ENCODE measurements at regions not wholly inside any gene's neighbourhood (a gene's known extent, or its start where the extent isn't known, plus 50 kb on each side); places are given as distances from the start of the nearest gene placed in this dataset.

GRCh38 chr11:112828421-112828820 is 132.8 kb upstream of the NCAM1 start:
- intact Hi-C loops (cut with DNase I): no loop called here
- H3K9ac ChIP-seq (ENCODE audit: low read depth in 2 of 2, low read length in 2 of 2): no peak overlapping the region

DNA sequence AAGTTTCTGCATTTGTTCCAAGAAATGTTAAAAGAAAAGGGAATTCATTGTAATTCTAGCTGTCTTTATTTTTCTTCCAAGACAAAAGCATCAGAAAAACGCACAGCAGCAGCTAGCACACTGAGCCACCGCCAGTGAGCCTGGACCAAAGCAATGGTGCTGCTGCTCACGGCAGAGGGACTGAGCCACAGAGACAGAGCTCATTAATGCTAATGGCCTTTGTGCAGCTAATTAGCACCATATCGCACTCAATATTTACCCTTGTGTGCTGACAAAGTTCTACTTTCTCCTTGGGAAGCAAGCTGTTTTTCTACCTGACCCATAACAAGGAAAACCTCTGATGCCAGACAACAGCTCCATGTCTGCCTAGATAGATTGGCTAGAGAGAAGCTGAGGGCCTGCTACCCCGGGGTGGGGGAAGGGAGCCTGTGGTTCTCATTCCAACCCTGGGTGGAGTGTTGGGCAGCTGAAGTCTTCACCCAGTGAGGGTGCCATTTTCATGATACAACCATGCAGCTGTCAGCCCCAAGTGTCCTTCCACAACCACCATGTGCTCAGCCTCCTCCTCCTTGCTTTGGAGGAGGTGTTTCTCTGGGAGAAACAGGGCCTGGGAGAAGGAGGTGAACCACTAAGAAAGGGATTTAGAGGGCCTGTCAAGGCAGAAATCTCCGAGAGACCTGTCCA is 131.1 kb upstream of the NCAM1 start:
- DNase-seq: no peak
- H3K4me3 ChIP-seq: no peak overlapping the region
- no peak overlapping the region for H3K27ac ChIP-seq
- intact Hi-C loops (cut with DNase I): no loop called here
- TF ChIP-seq CTCF (IDR thresholded peaks at IDR 0.05): no peak
- no peaks in the 10 kb centered on the region for H3K9me3 ChIP-seq
- H3K4me1 ChIP-seq: no peaks in the 10 kb centered on the region
- H3K36me3 ChIP-seq: no peaks in the 10 kb centered on the region
- H3K9ac ChIP-seq (ENCODE audit: low read depth in 2 of 2, low read length in 2 of 2): no peak overlapping the region
- H3K27me3 ChIP-seq: no peaks in the 10 kb centered on the region

More at GRCh38 chr11:112828421-112828820, 132.8 kb upstream of the NCAM1 start:
- Histone ChIP-seq H3K27me3 (no peaks in the 10 kb centered on the region), H3K9me3 (no peaks in the 10 kb centered on the region), H3K4me1 (no peaks in the 10 kb centered on the region), H3K27ac (no peak overlapping the region), H3K36me3 (no peaks in the 10 kb centered on the region), H3K4me3 (no peak overlapping the region)
- no peak for DNase-seq
- TF ChIP-seq CTCF (IDR thresholded peaks at IDR 0.05): no peak

GRCh38 chr11:112831041-112831440 is 130.2 kb upstream of the NCAM1 start:
- intact Hi-C loops (cut with DNase I): no loop called here
- H3K9me3 ChIP-seq: no peaks in the 10 kb centered on the region

GRCh38 chr11:112831969-112832766 is 129.1 kb upstream of the NCAM1 start:
- no peak for TF ChIP-seq CTCF (IDR thresholded peaks at IDR 0.05)
- Histone ChIP-seq H3K9ac (ENCODE audit: low read depth in 2 of 2, low read length in 2 of 2) (no peak overlapping the region), H3K4me1 (no peaks in the 10 kb centered on the region), H3K27ac (no peak overlapping the region), H3K36me3 (no peaks in the 10 kb centered on the region), H3K27me3 (no peaks in the 10 kb centered on the region), H3K9me3 (no peaks in the 10 kb centered on the region), H3K4me3 (no peak overlapping the region)
- no peak for DNase-seq
- intact Hi-C loops (cut with DNase I): no loop called here

More at GRCh38 chr11:112831041-112831440, 130.2 kb upstream of the NCAM1 start:
- Histone ChIP-seq H3K4me1 (no peaks in the 10 kb centered on the region), H3K9ac (ENCODE audit: low read depth in 2 of 2, low read length in 2 of 2) (no peak overlapping the region), H3K4me3 (no peak overlapping the region), H3K27ac (no peak overlapping the region), H3K36me3 (no peaks in the 10 kb centered on the region), H3K27me3 (no peaks in the 10 kb centered on the region)
- DNase-seq: no peak
- no peak for TF ChIP-seq CTCF (IDR thresholded peaks at IDR 0.05)

DNA sequence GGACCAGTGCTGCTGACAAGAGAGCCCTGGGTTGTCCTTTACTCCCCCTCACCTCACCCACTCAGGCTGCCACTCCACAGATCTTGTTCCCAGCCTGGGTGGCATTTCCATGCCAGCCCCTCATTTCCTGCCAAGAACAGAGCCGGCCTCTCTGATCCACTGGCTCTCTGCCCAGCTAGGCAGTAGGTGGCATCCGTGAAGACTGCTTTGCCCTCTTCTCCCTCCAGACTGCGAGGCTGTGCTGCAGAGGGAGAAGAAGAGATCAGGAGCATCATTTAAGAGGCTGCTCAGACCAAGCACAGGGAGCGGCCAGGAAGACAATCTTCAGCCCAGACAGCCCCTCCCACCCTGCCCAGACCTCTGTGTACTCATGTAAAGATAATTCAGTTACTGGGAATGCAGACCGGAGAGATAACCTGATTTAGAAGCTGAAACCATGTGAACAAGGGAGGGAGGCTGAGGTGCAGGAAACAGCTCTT is 126.9 kb upstream of the NCAM1 start:
- TF ChIP-seq CTCF (IDR thresholded peaks at IDR 0.05): no peak
- Histone ChIP-seq H3K4me1 (no peaks in the 10 kb centered on the region), H3K36me3 (no peaks in the 10 kb centered on the region), H3K4me3 (no peak overlapping the region), H3K9me3 (no peaks in the 10 kb centered on the region), H3K9ac (ENCODE audit: low read depth in 2 of 2, low read length in 2 of 2) (no peak overlapping the region), H3K27me3 (no peaks in the 10 kb centered on the region), H3K27ac (no peak overlapping the region)
- intact Hi-C loops (cut with DNase I): no loop called here
- no peak for DNase-seq

Measured in colonic mucosa (tissue), 4 donors.